GM19351 (cell line): ENCODE measurements at regions not wholly inside any gene's neighbourhood (a gene's known extent, or its start where the extent isn't known, plus 50 kb on each side); places are given as distances from the start of the nearest gene placed in this dataset.

Experiments
- ATAC-seq: cut with Tn5 transposase; IDR thresholded peaks from one replicate; pipeline ENCODE4 v1.9.1; 2021; ENCODE audit warnings: mild to moderate bottlenecking, moderate library complexity; ENCODE audit not compliant: unreplicated experiment

DNA sequence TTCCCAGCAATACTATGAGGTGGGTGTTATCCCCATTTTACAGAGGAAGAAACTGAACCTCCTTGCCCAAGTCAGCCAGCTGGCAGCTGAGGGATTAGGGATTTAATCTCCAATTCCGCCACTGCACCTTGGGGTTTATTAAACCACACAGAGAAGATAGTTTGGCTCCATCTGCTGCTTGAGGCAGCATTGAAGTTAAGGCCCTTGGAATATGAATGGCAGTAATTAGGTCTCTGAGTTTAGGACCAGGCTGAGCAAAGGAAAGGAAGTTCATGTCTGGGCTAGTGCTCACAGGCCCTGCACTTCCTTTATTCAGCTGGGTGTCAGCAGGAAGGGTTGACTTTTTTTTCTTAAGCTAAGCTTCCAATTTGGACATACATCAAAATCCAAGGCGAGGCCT, 86.9 kb upstream of the GDNF start:
- no peak for ATAC-seq

DNA sequence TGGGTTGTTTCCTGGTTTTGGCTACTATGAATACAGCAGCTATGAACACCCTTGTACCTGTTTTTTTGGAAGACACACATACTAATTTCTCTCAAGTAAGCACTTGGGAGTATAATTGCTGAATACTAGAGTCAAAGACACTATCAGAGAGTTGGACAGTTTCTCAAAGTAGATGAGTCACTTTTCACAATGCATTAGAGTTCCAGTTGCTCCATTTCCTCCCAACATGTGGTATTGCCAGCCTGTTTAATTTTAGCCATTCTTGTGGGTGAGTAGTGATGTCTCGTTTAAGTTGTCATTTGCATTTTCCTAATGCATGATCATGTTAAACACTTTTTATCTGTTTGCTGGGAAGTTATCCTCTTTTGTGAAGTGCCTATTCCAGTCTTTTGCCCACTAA, 81.6 kb upstream of the GDNF start:
- no peak for ATAC-seq

GRCh38 chr5:37918424-37918823, 78.6 kb upstream of the GDNF start:
- no peak for ATAC-seq

DNA sequence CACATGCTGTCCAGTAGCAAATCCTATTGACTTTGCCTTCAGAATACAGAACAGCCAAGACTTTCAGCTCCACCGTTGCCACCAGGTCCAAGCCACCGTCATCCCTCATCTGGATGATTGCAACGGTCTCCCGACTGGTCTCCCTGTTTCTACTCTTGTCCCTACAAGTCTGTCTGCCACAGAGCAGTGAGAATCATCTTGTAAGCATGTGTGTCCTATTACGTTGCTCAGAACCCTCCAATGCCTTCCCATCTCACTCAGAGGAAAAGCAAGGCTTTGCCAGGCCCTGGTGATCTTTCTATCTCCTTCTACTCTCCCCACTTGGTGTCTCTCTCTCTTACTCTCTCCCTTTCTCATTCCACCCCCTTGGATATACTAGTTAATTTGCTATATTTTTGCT, 76.7 kb upstream of the GDNF start:
- no peak for ATAC-seq

- peak; percentile 92 for ATAC-seq
These were observed 75.4 kb upstream of the GDNF start for GRCh38 chr5:37915097-37915736.

GRCh38 chr5:37909610-37910266, 69.9 kb upstream of the GDNF start:
- ATAC-seq, result peak; percentile 89

GRCh38 chr5:37906416-37906815, 66.6 kb upstream of the GDNF start:
- ATAC-seq, result no peak

DNA sequence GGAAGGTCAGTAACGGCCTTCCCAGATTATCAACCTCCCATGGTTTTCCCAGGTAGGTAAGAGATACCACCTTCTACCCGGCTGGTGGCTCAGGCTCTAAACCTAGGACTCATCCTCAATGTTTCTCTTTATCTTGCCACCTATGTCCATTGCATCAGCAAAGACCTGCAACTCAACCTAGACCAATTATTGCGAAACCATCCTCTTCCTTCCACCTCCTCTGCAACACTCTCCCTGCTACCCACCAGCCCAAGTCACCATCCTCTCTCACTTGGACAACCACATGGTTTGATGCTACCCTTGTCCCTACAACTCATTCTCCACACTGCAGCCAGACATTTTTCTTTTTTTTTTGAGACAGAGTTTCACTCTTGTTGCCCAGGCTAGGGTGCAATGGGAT, 65.4 kb upstream of the GDNF start:
- ATAC-seq, result no peak

DNA sequence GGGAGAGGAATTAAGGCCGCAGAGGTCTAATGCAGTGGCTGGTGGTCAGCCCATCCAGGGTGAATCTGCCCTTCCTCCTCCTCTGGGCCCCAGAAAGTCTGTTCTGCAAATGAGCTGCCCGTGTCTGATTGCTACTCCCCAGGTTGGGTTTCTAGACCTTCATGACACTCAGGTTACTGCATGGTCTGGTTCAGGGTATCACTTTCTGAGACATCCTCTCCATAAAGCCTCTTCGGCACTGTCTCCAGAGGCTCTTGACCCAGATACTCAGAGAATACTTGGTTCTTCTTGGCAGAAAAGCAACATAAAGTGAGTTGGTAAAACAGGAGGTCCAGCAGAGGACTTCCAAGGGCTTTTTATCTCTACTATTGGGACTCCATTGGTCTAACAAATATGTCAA, 62.5 kb upstream of the GDNF start:
- ATAC-seq, result no peak

GRCh38 chr5:37900692-37901091, 60.9 kb upstream of the GDNF start:
- no peak for ATAC-seq

- ATAC-seq, result no peak
These were observed 59.2 kb upstream of the GDNF start for GRCh38 chr5:37899037-37899436.

GRCh38 chr5:37896159-37896558, 56.3 kb upstream of the GDNF start:
- no peak for ATAC-seq

DNA sequence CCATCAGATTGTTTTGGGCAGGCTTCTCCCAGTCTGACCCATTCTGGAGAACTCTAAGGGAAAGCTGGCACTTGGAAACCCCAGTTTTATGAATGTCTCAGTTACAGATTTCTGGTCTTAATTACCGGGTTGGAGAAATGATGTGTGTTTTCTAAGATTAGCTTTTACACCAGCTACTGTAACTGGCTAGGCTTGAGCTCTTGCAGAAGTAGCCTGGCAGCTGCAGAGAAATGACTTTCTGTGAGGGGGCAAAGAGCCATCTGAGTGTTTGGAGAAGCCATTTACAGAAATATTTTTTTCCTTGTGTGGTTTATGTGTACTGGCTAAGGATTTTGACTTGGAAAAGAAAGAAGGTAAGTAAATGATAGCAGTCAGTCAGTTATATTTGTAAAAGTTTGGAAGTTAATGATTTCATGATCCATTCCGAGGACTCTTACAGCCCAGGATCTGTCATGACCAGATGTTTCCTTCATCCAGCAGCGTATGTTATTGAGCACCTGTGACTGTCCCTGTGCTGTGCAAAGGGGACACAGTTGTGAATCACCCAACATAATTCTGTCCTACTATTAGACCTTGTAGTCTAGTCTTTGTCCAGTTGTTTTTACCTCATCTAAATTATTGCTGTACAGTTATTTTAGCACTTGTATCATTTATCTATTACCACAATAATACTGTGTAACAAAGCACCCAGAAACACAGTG, 53.7 kb upstream of the GDNF start:
- no peak for ATAC-seq

DNA sequence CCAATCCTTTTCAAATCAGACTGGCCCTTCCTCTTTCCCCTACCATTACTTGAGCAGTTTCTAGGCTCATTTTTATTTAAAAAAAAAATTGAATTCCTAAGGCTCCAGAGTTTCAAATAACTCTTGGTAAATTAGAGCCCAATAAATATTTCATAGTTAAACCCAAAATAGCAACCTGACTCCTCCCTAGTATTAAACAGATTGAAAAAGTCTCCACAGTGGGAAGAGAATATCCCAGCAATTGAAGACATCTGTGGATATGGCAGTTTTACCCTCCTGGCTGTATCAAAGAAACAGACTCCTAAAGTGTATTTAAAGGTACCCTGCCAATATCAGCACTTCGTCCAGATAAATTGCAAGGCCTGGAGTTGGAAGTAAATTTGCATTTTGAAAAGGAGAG, 52.7 kb upstream of the GDNF start:
- no peak for ATAC-seq

DNA sequence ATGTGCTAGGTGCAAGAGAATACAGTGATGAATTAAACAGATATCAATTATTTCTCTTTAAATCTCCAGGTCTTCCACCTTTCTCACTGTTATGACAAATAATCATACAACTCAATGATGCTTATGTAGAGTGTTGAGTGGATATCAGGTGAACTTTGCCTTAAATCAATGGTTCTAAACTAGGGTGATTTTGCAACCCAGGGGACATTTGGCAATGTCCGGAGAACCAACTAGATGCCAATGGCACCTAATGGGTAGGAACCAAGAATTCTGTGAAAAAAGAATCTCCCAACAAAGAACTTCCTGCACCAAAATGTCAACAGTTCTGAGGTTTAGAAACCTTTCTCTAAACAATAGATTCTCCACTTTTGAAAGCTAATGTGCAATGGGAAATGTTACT, 52.0 kb upstream of the GDNF start:
- ATAC-seq, result no peak

GRCh38 chr5:37889612-37890317, 49.9 kb upstream of the GDNF start:
- ATAC-seq, result no peak
